ENCODE measurements at regions not wholly inside any gene's neighbourhood (a gene's known extent, or its start where the extent isn't known, plus 50 kb on each side); places are given as distances from the start of the nearest gene placed in this dataset.
A peak's percentile ranks its signal among the peaks of the same experiment; 100 is the strongest.

DNA sequence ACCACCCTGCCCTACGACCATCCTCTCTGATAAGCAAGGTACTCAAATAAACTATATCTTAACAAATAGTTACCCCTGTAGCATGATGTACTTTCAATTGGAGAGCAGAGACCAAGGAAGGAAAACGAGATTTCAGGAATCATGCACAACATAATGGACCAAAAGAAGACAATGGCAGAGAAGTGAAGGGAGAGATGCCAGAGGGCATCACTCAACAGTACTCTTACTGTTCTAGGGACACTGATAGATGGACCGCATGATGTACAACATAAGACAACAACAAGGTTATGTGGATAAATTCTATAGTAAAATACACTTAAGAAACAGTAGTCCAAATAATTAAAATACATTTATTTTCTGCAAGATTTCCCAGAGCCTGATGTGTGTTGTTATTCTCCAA is 77.5 kb upstream of the IFNG-AS1 start:
- no peak for DNase-seq

DNA sequence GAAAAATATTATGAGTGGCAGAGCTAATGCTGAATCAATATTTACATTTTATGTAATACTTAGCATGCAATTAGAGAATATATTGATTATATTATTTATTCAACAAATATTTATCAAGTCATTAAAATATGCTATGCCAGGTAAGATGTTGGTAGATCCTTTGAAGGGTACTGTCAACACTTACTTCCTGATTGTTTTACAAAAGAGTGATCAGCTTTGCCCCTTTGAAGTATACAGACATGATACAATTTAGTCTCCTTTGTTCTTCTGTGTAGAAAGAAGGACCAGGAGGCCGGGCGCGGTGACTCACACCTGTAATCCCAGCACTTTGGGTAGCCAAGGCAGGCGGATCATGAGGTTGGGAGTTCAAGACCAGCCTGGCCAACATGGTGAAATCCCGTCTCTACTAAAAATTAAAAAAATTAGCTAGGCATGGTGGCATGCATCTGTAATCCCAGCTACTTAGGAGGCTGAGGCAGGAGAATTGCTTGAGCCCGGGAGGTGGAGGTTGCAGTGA is 73.9 kb upstream of the IFNG-AS1 start:
- DNase-seq: no peak

DNA sequence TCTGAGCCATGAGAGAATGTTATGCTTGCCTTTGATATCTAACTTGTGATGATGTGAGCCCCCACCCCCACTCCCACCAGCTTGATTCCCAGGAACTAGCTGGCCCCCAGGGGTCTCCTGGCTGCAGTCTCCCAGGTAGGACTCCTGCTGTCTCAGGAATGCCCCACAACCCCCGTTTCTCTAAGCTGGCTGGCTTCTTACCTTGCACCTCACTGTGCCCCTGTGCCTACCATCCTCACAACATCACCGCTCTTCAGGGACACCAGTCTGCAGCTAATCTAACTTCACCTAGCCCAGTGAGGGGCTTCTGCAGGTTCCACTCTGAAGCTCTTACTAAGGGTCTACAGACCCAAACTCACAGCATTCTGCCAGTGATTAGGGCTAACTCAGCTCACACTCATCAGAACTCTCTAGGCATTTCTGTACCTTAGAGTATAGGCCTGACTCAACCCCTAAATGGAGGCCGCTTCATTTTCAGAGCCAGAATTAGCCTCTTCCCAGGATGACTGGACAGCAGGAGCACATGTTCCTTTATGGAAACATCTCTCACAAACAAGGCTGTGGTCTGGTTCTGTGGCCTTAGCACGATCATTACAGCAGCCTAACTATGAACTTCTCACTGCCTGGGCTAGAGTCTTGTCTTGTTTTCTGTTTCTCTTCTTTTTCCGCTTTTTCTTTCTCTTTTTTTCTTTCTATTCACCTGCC is 72.8 kb upstream of the IFNG-AS1 start:
- DNase-seq: no peak

DNA sequence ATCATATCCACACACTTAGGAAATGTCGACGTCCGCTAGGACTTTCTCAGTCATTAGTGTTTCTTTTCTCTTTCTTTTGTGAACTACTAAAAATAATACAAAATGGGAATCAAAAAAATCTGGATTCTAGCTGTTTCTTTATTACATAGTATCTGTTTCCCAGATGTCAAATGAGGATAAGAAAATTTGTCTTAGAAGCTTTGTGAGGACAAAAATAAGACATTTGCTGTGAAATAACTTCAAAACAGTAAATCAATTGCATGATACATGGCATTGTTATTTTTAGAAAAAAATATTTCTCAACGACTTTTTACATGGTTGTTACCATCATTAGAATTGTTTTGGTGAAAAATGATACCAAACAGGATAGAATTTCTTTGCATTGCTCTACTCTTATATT is 71.4 kb upstream of the IFNG-AS1 start:
- no peak for DNase-seq

DNA sequence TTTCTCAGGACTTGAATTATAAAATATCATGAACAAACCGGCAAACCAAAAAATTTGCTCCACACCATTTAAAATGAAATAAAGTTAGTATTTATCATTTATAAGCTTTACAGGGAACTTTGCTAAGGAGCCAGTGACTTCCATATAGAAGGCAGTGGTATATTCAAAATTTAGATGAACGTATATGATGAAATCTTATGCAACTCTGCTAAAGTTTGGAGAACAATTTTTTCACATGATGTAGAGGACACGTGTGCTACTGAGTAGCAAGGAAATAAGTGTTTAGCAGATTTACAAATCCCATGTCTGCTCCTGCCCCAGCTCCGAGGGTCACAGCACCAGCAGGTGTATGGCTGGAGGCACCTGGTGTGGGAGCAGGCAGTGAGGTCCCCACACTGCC is 70.8 kb upstream of the IFNG-AS1 start:
- no peak for DNase-seq

DNA sequence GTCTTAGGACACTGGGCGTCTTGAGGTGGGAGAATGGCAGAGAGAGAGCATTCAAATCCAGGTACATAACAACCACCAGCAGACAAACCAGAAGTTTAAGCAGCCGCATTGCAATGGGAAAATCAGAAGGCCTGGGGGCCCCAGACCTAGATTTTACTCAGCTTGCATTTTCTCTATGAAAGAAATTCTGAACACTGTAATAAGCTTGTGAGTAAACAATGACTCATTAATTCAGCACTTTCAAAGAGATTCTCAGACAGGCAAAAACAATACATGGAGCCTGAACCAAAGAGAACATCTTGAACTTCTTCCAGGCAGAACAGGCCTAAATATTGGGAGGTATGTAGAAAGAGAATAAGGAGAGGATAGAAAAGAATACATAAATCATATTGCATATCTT is 69.8 kb upstream of the IFNG-AS1 start:
- no peak for DNase-seq

DNA sequence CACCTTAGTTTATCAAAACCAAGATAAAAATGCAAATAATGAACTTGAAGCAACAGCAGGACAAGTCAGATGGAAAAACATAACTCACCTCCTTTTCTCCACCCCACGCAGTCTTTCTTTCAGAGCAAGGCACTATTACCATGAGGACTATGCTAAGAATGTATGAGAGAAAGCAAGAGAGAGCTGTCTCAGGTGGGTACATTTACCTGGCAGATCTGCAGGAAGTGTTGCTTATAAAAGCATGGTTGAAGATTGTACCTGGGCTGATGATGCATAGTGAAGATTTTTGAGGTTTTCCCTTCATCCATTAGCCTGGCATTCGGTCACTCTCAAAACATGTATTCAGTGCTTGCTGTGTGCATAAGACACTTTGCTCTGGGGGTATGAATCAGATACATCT is 68.8 kb upstream of the IFNG-AS1 start:
- no peak for DNase-seq

DNA sequence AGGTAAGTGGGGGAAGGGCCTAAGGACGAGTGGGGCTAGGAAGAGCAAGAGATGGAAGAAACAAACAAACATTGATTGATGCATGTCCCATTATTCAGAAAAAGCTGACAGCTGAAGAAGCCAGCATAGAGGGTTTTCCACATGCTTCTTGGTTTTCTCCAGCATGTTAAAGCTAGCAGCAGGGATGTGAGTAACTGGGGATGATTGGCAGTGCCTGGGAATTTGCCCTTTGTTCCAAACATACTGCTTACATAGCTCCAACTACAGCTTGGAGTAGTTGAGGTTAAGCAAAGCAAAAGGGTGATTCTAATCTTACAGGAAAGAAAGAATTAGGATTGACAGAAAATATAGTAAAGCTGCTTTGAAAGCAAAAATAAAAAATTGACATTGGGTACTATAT is 68.0 kb upstream of the IFNG-AS1 start:
- DNase-seq: no peak

DNA sequence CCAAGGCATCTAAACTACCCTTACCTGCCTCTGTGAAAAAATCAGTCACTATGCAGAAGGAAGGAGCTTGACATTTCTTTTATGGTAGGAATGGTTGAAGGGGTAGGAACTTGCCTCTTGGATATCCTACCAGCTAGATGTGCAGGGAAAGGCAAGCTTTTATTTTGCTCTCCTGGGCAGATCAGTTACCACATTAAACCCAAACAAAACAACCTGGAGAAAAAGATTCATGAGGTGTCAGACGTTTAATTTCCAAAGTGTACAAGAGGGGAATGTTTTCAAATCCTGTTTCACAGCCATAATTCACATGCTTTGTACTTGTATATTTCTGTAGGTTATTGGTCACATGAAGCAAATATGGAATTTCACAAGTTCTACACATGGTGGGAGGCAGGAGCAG is 67.0 kb upstream of the IFNG-AS1 start:
- DNase-seq: no peak

DNA sequence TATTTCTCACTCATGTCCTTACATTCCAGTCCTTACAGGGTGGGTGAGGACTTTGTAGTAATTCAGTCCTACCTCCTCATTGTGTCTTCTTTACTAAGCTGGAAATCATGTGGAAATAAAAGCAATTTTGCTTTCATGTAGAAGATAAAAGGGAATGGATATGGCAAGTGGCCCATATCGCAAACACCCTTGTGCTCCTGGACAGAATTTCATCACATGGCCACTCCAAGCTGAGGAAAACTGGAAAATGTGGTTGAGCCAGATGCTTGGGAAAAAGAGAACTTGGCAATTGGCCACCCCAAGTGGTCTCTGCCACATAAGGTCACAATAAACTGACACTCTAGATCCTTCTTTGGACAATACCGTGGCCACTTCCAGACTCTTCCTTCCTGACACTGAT is 64.2 kb upstream of the IFNG-AS1 start:
- DNase-seq: no peak

DNA sequence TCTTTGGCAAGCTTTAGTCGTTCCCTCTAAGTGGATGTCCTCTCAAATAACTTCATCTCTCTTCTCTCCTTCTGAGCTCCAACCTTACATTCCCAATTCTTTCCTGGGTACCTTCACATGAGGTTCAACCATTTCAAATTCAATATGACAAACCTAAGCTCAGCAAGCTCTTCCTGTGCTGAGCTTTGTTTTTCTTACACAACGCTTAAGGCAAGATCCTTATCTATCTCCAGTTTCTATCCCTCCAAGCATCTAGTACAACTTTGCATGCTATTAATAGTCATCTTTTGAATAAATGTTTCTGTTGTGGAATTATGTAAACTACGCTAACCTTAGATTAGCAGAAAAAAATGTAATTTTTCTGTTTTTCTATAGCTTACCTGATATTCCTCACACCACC is 63.7 kb upstream of the IFNG-AS1 start:
- no peak for DNase-seq

DNA sequence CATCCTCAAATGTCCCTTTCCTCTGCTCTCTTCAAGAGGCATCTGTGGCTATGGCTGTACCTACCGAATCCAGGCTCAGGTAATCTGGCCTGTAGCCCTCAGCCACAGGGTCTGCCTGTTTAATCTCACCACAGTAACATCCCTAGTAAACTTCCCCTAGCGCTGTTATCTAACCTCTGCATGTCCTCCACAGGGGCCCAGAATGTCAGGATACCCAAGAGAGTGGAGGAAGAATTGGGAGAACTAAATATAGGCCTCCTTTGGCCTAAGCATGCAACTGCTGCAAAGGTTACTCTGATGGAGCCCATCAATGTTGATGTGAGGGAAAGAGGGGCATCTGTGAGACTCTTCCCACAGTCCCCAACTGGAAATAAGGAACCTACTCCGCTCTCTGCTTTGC is 63.2 kb upstream of the IFNG-AS1 start:
- DNase-seq: no peak

DNA sequence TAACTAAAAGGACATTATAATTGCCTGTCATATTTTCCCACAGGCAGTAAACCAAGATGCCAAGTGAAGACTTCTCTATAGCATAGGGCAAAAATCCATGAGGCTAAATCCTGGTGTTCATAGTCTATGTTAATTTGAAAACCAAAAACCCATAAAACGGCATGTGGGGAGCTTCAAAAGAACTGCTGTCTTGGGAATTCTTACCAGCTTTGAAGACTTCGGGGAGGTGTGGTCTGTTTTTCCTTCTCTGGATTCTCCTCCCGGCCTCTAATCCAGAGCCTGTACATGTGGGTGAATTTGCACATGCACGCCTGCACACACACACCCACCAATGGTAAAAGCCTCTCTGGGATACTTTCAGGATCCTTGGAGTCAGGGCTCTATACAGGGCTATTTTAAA is 61.9 kb upstream of the IFNG-AS1 start:
- DNase-seq: no peak

DNA sequence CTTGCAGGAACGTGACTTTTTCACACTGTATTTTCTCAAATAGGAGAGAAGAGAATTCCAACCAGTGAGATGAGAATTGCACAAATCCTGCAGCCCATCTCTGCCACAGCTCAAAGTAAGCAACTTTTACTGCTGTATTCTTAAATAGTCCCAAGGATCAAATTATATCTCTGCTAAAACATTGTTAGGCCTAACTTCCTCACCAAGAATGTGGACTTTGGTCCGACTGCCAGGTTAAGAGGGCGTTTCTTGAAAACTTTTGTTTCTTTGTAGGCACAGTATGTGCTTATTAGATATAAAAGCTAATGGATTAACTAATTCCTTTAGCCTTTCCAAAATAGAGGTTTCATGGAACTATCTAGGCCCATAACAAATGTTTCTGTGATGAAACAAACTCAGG is 61.4 kb upstream of the IFNG-AS1 start:
- no peak for DNase-seq

DNA sequence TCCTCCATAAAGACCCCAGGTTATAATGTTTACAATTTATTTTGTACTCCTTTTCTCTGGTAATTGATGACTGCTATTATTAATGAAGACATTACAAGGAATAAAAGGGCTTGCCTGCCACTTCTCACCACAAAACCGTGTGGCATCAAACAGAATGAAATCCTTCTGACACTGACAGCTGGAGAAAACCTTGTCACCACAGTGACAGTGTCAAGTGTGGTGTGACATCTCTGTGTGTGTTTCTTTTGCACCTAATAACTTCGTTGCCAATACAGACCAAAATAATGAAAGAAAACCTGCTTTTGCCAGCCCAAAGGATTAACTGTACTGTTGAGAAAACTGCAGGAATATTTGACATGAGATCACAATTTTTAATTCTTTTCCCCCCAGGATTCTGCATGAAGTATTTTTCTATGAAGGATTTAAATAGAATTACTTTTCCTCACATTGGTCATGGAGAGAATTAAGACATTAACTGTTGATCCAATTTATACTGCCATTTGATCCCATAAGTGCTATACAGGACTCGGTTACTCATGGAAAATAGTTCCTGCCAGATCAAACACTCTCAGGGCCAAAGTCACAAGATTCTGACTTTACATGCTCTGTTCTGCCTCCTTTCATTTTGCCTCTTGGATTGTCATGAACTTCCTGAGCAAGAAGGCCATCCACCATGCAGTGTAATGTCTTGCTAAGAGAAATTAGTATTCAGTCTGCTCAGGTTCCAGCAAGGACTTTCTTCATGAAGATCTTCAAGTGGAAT is 60.4 kb upstream of the IFNG-AS1 start:
- no peak for DNase-seq

DNA sequence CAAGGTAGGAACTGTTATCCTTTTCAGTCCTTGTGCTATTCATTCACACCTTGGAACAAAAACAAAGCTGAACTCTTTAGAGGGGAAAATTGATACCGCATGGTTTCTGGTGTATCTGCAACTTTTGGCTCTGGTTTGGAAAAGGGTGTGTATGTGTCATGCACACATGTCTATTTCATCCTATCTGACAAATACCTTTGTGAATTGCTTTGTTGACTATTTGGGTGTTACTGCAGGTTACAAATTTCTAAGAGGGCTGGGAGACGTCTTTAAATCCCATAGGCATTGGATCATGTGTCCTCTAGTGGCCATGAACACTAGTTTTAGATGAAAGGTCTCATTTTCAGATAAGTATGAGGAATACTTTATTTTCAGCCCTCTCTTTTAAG is 59.9 kb upstream of the IFNG-AS1 start:
- no peak for DNase-seq

DNA sequence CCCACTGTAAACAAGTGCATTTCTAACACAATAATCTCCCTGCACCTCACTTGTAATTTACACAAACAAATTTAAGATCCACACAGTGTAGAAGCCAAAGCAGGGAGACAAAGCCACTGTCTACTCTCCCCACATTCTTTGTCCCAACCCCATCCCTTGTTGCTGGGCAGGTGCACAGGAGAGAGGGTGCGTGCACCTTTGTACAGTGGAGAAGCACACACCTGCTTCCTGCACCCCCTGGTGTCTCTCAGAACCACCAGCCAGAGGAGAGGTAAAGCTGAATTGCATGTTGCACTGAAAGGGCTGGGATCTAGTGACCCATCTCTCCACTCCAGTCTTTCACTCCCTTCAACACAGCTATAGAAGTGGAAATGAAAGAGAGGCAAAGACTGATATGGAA is 51.4 kb upstream of the IFNG-AS1 start:
- peak; percentile 59 to 87 for DNase-seq

All from NCI-H2081 (cell line).